ENCODE measurements at regions not wholly inside any gene's neighbourhood (a gene's known extent, or its start where the extent isn't known, plus 50 kb on each side); places are given as distances from the start of the nearest gene placed in this dataset.

GRCh38 chr3:157751386-157751785, 248.2 kb upstream of the VEPH1 start:
- Histone ChIP-seq H4K20me1 (ENCODE audit: insufficient read depth, low read length) (no peaks in the 10 kb centered on the region), H3K4me2 (ENCODE audit: low read length) (no peak overlapping the region), H3K79me2 (ENCODE audit: insufficient read depth, low read length) (no peaks in the 10 kb centered on the region), H2AFZ (ENCODE audit: low read length) (no peak overlapping the region), H3K27ac (ENCODE audit: low read depth, low read length, poor library complexity, severe bottlenecking) (no peak overlapping the region), H3K9me3 (ENCODE audit: low read length) (no peaks in the 10 kb centered on the region), H3K27me3 (ENCODE audit: insufficient read depth, low read length) (no peaks in the 10 kb centered on the region), H3K9me2 (ENCODE audit: low read depth, low read length) (no peaks in the 10 kb centered on the region), H3K36me3 (ENCODE audit: insufficient read depth, low read length) (no peaks in the 10 kb centered on the region), H3K9ac (ENCODE audit: low read length) (no peak overlapping the region), H3K4me3 (ENCODE audit: low read depth, low read length, poor library complexity, severe bottlenecking) (no peak overlapping the region), H3F3A (ENCODE audit: insufficient read depth, low read length) (no peaks in the 10 kb centered on the region), H3K4me1 (ENCODE audit: insufficient read depth, low read length, severe bottlenecking) (no peaks in the 10 kb centered on the region)
- no peak for TF ChIP-seq EZH2 (IDR thresholded peaks at IDR 0.05; ENCODE audit: borderline replicate concordance, low read length)
- no peak for TF ChIP-seq CTCF (IDR thresholded peaks at IDR 0.05; ENCODE audit: low read length)

DNA sequence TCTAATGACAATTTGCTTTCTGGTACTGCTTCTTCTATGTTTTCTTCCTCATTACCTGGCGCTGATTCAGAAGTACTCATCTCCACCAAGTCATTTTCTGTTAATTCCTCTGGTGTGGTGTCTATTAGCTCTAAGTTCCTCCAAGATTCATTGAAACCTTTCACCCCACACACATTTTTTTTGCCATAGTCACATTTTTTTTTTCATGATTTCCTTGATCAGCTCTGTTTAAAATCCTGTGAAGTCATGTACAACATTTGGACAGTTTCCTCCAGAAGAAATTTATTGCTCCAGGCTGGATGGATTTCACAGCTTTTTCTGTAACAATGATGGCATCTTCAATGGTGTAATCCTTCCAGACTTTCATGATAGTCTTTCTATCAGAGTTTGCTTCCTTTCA, 243.2 kb upstream of the VEPH1 start:
- no peak overlapping the region for H2AFZ ChIP-seq (ENCODE audit: low read length)
- H3K36me3 ChIP-seq (ENCODE audit: insufficient read depth, low read length) = no peaks in the 10 kb centered on the region
- H3K9me3 ChIP-seq (ENCODE audit: low read length) = no peaks in the 10 kb centered on the region
- H3K4me1 ChIP-seq (ENCODE audit: insufficient read depth, low read length, severe bottlenecking) = no peaks in the 10 kb centered on the region
- H3K9ac ChIP-seq (ENCODE audit: low read length) = no peak overlapping the region
- no peak overlapping the region for H3K27ac ChIP-seq (ENCODE audit: low read depth, low read length, poor library complexity, severe bottlenecking)
- no peaks in the 10 kb centered on the region for H3K9me2 ChIP-seq (ENCODE audit: low read depth, low read length)
- no peaks in the 10 kb centered on the region for H3K27me3 ChIP-seq (ENCODE audit: insufficient read depth, low read length)
- no peaks in the 10 kb centered on the region for H4K20me1 ChIP-seq (ENCODE audit: insufficient read depth, low read length)
- H3K4me2 ChIP-seq (ENCODE audit: low read length) = no peak overlapping the region
- TF ChIP-seq CTCF (IDR thresholded peaks at IDR 0.05; ENCODE audit: low read length) (no peak), EZH2 (IDR thresholded peaks at IDR 0.05; ENCODE audit: borderline replicate concordance, low read length) (no peak)
- H3K79me2 ChIP-seq (ENCODE audit: insufficient read depth, low read length) = no peaks in the 10 kb centered on the region
- no peak overlapping the region for H3K4me3 ChIP-seq (ENCODE audit: low read depth, low read length, poor library complexity, severe bottlenecking)
- no peaks in the 10 kb centered on the region for H3F3A ChIP-seq (ENCODE audit: insufficient read depth, low read length)

DNA sequence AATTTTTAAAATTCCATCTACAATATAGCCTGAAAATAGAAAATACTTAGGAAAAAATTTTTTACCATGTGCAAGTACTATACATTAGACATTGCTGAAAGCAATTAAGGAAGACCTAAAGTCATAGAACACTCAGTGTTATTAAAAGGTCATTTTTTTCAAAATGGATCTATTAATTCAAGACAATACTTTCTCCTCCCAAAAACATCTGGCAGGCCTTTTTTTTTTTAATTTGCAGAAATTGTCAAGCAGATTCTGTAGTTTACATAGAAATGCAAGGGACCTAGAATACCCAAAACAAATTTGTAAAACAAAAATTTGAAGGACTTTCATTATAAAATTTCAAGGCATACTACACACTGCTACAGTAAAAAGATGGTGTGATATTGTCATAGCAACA, 238.4 kb upstream of the VEPH1 start:
- no peak overlapping the region for H3K4me3 ChIP-seq (ENCODE audit: low read depth, low read length, poor library complexity, severe bottlenecking)
- no peak overlapping the region for H3K27ac ChIP-seq (ENCODE audit: low read depth, low read length, poor library complexity, severe bottlenecking)
- no peaks in the 10 kb centered on the region for H3K9me2 ChIP-seq (ENCODE audit: low read depth, low read length)
- H3K9me3 ChIP-seq (ENCODE audit: low read length) = no peaks in the 10 kb centered on the region
- H2AFZ ChIP-seq (ENCODE audit: low read length) = no peak overlapping the region
- H3K9ac ChIP-seq (ENCODE audit: low read length) = no peak overlapping the region
- no peaks in the 10 kb centered on the region for H3K27me3 ChIP-seq (ENCODE audit: insufficient read depth, low read length)
- no peak overlapping the region for H3K4me2 ChIP-seq (ENCODE audit: low read length)
- H3K36me3 ChIP-seq (ENCODE audit: insufficient read depth, low read length) = no peaks in the 10 kb centered on the region
- no peaks in the 10 kb centered on the region for H3F3A ChIP-seq (ENCODE audit: insufficient read depth, low read length)
- H3K4me1 ChIP-seq (ENCODE audit: insufficient read depth, low read length, severe bottlenecking) = no peaks in the 10 kb centered on the region
- H3K79me2 ChIP-seq (ENCODE audit: insufficient read depth, low read length) = no peaks in the 10 kb centered on the region
- H4K20me1 ChIP-seq (ENCODE audit: insufficient read depth, low read length) = no peaks in the 10 kb centered on the region
- TF ChIP-seq EZH2 (IDR thresholded peaks at IDR 0.05; ENCODE audit: borderline replicate concordance, low read length) (no peak), CTCF (IDR thresholded peaks at IDR 0.05; ENCODE audit: low read length) (no peak)
